Fibroblast of mammary gland (primary cell): ENCODE measurements at regions not wholly inside any gene's neighbourhood (a gene's known extent, or its start where the extent isn't known, plus 50 kb on each side); places are given as distances from the start of the nearest gene placed in this dataset.

Source experiments
- DNase-seq: peaks from one replicate; pipeline ENCODE4 v3.0.0-alpha.2; 2010; ENCODE audit warnings: low read depth
- H3K4me3 ChIP-seq: 2 replicates; pipeline ENCODE4 v1.5.1; 2011; ENCODE audit warnings: low read depth, mild to moderate bottlenecking, low read length, moderate library complexity; ENCODE audit not compliant: control insufficient read depth
- TF ChIP-seq, protein P1 (sequence below): conservative IDR thresholded peaks from 2 replicates; pipeline ENCODE4 v1.5.1; 2011; ENCODE audit warnings: low read depth, low read length, inconsistent platforms; ENCODE audit not compliant: control insufficient read depth, insufficient read depth

DNA sequence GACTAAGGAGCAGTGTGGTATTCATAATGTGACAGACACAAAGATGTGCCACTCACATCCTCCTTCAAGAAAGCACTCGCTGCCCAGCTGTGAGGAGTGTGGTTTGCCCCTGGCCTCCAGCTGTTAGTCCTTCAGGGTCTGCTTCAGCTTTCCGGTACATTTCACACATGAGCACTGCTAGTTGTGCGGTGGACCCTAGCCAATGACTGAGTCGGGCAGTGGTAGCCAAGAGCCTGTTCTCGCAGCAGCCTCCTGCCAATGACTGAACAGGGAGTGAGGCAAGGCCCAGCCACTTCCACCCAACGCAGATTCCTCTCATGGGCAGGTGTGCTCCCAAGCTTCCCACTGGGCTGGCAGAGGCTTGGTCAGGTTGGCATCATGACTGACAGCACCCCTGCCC lies 254.3 kb downstream of the RBM43 start:
- TF ChIP-seq, protein P1, sequence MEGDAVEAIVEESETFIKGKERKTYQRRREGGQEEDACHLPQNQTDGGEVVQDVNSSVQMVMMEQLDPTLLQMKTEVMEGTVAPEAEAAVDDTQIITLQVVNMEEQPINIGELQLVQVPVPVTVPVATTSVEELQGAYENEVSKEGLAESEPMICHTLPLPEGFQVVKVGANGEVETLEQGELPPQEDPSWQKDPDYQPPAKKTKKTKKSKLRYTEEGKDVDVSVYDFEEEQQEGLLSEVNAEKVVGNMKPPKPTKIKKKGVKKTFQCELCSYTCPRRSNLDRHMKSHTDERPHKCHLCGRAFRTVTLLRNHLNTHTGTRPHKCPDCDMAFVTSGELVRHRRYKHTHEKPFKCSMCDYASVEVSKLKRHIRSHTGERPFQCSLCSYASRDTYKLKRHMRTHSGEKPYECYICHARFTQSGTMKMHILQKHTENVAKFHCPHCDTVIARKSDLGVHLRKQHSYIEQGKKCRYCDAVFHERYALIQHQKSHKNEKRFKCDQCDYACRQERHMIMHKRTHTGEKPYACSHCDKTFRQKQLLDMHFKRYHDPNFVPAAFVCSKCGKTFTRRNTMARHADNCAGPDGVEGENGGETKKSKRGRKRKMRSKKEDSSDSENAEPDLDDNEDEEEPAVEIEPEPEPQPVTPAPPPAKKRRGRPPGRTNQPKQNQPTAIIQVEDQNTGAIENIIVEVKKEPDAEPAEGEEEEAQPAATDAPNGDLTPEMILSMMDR = no peak
- DNase-seq = peak; percentile 6
- H3K4me3 ChIP-seq = no peak overlapping the region

DNA sequence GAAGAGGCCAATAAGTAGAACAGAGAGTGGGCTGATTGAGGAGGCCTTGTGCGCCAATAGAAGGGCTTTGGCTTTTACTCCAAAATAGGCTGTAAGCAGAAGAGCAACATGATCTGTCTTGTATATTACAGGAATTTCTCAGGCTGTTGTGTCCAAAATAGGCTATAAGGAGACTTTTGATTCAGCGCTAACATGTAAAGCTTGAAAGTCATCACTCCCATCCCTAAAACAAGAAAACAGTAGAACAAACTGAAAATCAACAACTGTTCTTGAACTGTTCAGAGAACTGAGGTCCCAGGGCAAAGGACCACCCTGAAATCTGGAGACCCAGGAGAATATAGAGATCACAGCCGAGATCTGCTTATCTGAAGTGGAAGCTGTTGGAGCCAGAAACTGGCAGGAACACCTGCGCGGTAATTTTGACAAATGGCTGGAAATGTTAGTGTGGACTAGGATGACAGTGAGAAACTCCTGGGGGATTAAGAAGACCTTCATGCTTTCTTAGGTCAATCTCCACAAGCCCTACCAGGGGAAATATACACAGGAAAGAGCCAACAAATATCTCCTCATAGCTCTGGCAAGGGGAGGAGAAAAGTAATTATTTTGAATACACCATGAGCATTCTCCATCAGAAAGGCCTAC lies 258.6 kb downstream of the RBM43 start:
- TF ChIP-seq, protein P1 = no peak
- DNase-seq = no peak

DNA sequence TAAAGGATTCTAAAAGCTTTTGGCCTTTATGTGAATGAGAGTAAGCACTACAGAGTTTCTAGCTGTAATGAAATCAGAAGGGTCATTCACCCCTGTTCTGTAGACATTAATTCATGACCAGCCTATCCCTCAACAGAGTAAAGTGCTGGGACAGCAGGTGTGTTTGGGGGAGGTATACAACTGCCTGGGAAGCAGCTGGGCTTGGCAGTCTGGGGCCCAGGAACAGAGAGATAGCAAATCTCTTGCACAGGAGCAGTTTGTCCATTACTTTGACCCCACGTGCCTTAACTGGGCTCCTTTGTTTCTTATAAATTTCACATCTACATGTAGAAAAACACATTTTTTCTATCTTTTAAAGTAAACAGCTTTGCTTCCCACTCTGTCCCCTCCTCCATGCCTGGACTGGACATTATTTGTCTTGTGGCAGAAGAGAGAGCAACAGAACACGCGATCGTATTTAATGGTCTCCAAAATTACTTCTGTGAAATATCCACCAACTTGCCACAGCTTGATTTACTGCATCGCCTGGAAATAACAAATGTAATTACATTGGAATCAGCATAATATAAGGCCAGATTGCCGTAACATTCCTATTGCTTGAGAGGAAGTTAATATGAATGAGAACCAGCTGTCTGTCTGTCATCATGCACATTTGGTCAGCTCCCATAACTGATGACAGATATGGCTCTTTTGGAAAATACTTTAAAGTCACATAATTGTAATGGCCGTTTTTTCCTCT lies 263.8 kb downstream of the RBM43 start:
- peak; percentile 69 for DNase-seq
- TF ChIP-seq, protein P1 = no peak

More for the DNA sequence above, 258.6 kb downstream of the RBM43 start:
- H3K4me3 ChIP-seq = no peak overlapping the region

DNA sequence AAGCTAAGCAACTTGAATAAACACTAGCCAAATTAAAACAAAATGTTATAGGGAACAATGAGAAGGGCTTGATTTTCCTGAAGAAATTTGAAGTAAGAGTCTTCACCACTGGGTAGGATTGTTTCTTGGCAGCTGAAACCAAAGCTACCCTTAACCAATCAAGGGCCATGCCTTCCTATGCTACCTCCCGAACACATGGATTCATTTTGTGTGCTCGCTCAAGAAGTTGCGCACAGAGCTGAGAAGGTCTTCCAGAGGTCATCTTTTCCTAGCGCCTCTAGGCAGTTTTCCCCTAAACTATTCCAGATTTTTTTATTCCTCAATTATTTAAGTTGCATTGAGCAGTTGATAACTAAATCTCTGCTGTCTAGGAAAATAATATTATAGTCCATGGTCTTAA lies 264.6 kb downstream of the RBM43 start:
- TF ChIP-seq, protein P1 = no peak
- peak; percentile 35 for DNase-seq
- H3K4me3 ChIP-seq = no peak overlapping the region

More for the DNA sequence above, 263.8 kb downstream of the RBM43 start:
- H3K4me3 ChIP-seq = no peak overlapping the region

DNA sequence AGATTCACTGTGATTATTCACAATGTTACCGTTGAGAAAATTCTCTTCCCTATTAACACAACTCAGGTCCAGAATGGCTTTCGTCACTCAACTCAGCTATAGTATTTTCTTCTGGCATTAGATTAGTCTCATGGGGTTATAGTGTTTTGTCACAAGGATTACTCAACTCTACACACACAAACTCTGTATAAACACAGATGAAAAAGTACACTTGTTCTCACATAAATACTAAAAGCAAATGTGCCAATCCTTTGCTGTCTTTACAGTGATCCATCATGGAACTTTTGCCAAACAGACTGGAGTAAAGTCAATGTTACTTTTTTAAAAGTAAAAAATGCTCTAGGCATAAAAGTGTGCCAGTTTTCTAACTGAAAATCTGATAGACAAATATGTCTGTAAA lies 267.6 kb downstream of the RBM43 start:
- DNase-seq = peak; percentile 92
- no peak overlapping the region for H3K4me3 ChIP-seq
- TF ChIP-seq, protein P1 = no peak

DNA sequence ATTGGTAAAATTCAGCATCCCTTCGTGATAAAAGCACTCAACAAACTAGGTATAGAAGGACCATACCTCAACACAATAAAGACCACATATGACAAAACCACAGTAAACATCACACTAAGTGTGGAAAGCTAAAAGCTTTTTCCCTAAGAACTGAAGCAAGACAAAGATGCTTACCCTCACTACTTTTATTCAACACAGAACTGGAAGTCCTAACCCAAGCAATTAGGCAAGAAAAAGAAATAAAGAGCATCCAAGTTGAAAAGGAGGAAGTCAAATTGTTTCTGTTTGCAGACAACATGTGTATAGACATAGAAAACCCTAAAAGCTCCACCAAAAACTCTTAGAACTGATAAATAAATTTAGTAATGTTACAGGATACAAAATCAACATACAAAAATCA lies 271.7 kb downstream of the RBM43 start:
- TF ChIP-seq, protein P1 = no peak
- DNase-seq = no peak
- no peak overlapping the region for H3K4me3 ChIP-seq
